Midbrain (tissue), 1 donor: ENCODE measurements at regions not wholly inside any gene's neighbourhood (a gene's known extent, or its start where the extent isn't known, plus 50 kb on each side); places are given as distances from the start of the nearest gene placed in this dataset.
"Not testable (repeated sequence)": the region's sequence is repeated elsewhere in the genome, so short reads cannot be mapped to it uniquely, and the experiment has no call there.

Source experiments
- DNase-seq: peaks from one replicate; lab custom pipeline; 2025; lab: John Stamatoyannopoulos, UW

GRCh38 chr11:34830648-34831047 is 85.5 kb downstream of the APIP start:
- no peak for DNase-seq

GRCh38 chr11:34830035-34830434 is 86.1 kb downstream of the APIP start:
- DNase-seq: no peak

- no peak for DNase-seq
Measured at GRCh38 chr11:34827228-34827627, 89.0 kb downstream of the APIP start.

- no peak for DNase-seq
Measured at GRCh38 chr11:34826384-34826726, 89.8 kb downstream of the APIP start.

GRCh38 chr11:34825670-34826383 is 90.4 kb downstream of the APIP start:
- DNase-seq: peak; percentile 42

GRCh38 chr11:34825315-34825669 is 90.9 kb downstream of the APIP start:
- no peak for DNase-seq

- no peak for DNase-seq
Measured at GRCh38 chr11:34824425-34824824, 91.8 kb downstream of the APIP start.

GRCh38 chr11:34823639-34824038 is 92.5 kb downstream of the APIP start:
- peak; percentile 4 for DNase-seq

- no peak for DNase-seq
Measured at GRCh38 chr11:34823197-34823596, 93.0 kb downstream of the APIP start.

GRCh38 chr11:34819740-34820482 is 96.3 kb downstream of the APIP start:
- DNase-seq: no peak

GRCh38 chr11:34817812-34818211 is 98.4 kb downstream of the APIP start:
- not testable (repeated sequence) for DNase-seq

- no peak for DNase-seq
Measured at GRCh38 chr11:34816698-34817213, 99.4 kb downstream of the APIP start.

- DNase-seq: no peak
Measured at GRCh38 chr11:34812905-34813576, 103.1 kb downstream of the APIP start.

- no peak for DNase-seq
Measured at GRCh38 chr11:34811858-34812257, 104.3 kb downstream of the APIP start.

GRCh38 chr11:34810107-34810562 is 106.0 kb downstream of the APIP start:
- no peak for DNase-seq

GRCh38 chr11:34809191-34810106 is 106.7 kb downstream of the APIP start:
- DNase-seq: no peak

GRCh38 chr11:34806875-34807274 is 109.3 kb downstream of the APIP start:
- DNase-seq: no peak

- DNase-seq: no peak
Measured at GRCh38 chr11:34805937-34806336, 110.2 kb downstream of the APIP start.

GRCh38 chr11:34799848-34800247 is 116.3 kb downstream of the APIP start:
- no peak for DNase-seq

GRCh38 chr11:34798985-34799384 is 117.2 kb downstream of the APIP start:
- no peak for DNase-seq

- DNase-seq: not testable (repeated sequence)
Measured at GRCh38 chr11:34797497-34797896, 118.7 kb downstream of the APIP start.

- no peak for DNase-seq
Measured at GRCh38 chr11:34795641-34796040, 120.5 kb downstream of the APIP start.
